TTC549 (cell line): ENCODE measurements at regions not wholly inside any gene's neighbourhood (a gene's known extent, or its start where the extent isn't known, plus 50 kb on each side); places are given as distances from the start of the nearest gene placed in this dataset.
"Not testable (repeated sequence)": the region's sequence is repeated elsewhere in the genome, so short reads cannot be mapped to it uniquely, and the experiment has no call there.

Experiments used
- FAIRE-seq: peaks from 2 replicates; lab custom pipeline; 2012; peaks lifted over from hg19 to GRCh38; lab: Jason Lieb, UNC

DNA sequence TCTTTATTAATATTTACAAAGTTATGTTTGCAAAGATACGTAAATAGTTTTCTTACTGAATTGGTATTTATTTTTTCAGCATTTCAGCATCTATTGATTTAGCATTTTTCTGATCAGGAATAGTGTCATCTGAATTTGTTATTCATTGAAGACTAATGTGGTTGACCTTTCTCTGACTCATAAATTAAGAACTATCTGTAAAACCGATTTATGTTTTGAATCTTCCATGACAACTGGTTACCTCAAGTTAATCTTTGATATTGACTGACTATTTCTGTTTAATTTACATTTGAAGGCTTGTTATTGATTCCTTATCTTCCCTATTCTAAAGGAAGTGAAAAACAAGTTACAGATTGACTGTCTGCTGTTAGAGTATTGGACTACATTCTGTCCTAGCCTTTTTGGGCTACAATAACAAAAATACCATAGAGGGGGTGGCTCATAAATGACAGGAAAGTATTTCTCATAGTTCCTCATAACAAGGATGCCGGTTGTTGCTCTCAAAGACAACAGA is 1131.4 kb downstream of the PLA2G4A start:
- FAIRE-seq = no peak

DNA sequence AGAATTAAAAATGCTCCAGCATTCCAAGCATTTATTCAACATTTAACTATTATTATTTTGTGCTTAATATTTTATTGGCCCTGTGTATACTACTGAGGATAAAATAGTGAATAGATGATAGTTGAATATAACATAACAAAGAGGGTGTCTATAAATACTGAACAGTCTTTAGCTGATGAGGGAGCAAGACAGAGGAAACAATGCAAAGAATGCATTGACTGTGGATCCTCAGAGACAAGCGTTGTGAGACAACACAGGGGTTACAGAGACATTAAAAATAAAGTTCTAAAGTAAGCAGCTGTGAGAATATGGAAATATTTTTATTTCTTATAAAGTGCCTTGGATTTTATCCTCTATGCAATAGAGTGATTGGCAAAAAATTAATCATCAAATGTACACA is 1133.1 kb downstream of the PLA2G4A start:
- no peak for FAIRE-seq

DNA sequence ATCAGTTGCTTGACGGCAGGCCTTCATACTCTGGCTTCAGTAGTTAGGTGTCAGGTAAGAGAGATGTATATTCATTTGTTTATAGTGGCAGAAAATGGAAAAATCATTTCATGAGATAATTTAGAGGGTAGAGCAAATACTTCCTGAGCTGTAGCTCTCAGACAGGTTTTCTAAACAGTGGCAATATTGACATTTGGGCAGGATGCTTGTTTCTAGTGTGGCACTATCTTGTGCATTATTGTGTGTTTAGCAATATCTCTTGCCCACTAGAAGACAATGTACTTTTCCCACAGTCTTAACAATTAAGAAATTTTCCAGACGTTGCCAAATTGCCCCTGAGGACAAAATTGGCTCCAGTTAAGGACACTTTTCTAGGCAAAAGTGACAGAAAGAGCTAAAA is 1143.1 kb downstream of the PLA2G4A start:
- no peak for FAIRE-seq

DNA sequence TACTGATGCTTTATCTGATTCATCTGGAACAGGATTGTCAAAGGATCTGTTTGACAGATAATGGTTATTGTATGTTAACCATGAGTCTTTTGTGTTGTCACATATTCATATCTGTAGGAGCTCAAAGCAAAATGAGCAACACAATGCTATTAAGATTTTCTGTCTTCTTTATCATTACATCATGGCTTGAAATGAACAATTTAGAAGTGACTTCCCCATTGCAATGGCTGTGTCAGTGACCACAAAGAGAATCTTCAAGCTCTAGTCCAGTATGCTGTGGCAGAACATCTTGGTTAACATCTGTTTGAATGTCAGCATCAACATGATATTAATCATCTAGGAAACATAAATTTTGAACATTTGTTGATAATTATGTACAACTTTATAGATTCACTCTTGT is 1148.5 kb downstream of the PLA2G4A start:
- no peak for FAIRE-seq

DNA sequence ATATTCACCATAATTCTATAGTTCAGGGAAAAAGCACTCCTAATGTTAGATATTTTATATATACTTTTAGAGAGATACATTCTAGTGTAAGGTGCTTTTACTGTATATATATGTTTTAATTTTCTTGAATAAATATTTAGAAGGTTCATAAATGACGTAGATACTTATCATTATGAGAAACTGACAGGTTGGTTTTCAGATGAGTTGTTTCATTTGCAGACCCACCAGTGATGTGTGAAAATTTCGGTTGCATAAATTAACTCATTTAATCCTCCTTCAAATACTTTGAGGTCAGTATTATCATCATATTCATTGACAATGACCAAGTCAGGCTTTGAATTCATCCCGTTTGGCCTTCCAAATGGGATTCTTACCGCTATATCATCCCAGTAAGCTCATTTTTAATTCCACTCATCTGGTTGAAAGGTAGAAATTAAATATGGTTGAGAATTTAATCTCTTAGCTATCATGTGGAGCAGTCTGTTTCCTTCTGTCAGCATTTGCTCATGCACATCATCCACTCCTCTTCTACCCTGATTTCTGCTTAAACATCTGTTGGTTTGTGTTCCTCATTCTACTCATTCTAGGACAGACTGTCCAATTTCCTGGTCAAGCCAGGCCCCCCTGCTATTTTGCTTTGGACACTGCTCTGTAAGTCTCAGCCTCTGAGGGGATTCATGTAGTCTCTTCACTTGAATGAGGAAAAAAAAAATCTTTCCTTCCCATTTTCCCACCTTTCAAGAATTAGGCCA is 1156.6 kb downstream of the PLA2G4A start:
- FAIRE-seq = peak; percentile 74

DNA sequence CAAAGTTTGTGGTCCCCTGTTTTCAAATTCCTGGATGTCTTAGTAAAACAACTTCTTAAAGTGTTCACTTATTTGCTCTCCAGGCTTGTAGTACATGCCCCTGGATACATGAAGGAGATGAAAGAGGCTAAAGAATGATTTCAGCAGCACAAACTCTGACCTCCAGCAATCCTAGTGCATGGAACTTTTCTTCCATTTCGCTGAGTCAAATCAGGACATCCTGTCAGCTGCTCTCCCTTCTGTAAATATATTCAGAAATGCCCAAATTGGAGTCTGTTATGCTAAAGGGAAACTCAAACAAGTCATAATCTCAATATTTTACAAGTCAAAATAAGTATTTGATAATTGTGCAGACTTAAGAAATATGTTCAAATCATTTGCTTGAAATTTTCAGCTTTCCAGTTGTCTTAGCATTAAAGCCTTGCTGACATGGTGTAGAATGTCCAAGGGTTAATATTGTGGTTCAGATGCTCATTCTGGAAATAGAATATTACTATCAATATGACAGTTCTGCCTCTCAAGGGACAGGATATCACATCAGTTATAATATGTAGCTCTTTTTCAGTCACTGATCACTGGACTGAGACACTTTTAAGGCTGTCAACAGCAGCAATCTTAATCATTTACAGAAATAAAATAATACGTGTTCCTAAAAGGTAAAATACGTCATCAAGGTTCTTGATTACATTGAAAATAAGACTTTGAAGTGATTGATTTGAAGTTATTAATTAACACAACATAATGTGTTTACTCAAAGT is 1157.3 kb downstream of the PLA2G4A start:
- peak; percentile 5 for FAIRE-seq

DNA sequence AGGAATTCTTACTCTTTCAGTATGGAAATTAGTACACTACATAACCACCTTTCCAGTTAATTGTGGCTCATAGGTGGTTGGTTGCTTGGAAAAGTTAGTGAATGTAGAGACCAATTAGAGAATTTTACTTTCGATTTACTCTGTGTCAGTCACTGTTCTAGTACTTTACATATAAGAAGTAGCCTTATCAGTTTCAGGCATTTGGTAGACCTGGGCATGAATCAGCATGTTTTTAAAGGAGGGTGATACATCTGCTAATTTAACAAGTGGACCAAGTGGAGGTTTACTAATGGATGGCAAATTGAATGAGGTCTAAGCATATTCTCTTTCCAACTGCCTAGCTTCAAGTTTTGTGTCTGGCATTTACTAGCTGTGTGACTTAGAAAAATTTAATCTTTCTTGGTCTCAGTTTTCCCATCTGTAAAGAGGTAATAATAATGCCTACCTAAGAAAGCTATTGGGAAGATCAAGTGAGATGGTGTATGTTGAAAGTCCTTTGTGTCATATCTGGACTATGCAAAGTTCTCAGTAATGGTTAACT is 1158.6 kb downstream of the PLA2G4A start:
- FAIRE-seq = no peak

DNA sequence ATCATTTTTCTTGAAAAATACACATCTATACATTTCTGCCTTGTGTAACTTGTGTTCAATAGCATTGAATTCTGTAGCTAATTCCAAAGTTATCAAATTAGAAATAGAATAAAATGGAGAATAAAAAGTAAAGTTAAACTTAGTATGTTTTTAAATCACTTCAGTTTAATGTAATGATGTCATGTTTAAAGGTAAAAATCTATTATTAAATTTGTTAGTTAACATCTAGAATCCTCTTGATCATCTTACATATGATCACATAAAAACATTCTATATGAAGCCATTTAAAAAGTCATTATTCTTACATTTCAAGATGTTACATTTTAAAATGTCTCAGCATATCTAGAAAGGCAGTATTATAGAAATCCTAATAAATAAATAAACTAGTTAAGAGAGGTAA is 1163.2 kb downstream of the PLA2G4A start:
- peak; percentile 96 for FAIRE-seq

DNA sequence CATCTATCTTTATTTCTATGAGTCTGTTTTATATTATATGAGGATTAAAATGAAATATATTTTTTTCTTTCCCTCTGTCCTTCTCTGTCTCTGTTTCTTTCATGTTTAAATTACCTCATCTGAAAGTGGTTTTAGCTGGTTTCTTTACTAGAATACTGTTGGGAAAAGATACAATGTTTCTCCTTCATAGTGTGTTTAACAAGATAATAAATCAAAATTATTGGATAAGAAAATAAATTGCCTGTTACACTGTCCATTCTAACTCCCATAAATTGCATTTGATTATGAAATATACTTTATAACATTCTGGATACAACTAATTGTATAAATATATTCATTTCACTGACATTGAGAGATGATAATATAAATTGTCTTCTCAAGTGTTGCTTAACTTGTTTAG is 1168.0 kb downstream of the PLA2G4A start:
- FAIRE-seq = peak; percentile 87

DNA sequence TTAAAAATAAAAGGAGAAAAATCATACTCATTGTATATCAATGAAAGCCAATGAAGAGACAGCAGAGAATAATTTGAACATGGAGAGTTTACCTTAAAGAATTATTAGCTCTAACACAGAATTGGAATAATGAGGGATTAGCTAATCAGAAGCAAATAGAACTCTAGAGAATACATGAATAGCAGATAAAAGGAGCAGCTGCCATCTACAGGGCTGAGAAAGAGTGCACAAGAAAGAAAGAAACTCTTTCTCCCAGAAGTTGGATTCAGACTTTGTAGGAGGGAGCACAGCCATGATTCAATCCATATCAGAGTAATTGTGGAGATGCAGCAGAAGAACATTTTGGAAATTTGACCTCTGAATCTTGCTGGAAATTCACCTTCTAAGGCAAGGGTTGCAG is 1171.2 kb downstream of the PLA2G4A start:
- no peak for FAIRE-seq

DNA sequence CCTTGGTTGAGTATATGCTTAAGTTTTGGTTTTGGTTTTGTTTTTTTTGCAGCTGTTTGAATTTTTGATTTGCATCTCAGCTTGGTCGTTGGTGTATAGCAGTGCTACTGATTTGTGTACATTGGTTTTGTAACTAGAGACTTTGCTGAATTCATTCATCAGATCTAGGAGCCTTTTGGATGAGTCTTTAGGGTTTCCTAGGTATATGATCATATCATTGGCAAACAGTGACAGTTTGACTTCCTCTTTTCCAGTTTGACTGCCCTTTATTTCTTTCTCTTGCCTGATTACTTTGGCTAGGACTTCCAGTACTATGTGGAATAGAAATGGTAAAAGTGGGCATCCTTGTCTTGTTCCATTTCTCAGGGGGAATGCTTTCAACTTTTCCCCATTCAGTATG is 1174.9 kb downstream of the PLA2G4A start:
- not testable (repeated sequence) for FAIRE-seq

DNA sequence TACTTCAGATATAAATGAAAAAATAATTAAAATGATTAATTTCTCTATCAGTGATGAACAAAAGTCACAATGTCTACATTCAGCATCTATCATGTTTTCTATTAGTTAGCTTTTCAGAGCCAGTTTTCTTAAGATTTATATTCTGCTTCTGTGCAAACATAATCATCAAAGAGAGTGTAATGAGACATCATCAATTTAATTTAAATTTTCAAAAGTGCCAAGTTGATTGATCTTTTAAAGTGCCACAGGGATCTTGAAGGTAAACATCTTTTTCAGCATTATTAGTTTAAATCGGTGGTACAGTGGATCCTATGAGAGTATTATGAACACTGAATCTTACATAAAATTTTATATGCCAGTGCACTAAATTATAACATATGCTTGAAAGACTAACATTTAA is 1176.1 kb downstream of the PLA2G4A start:
- FAIRE-seq = no peak

DNA sequence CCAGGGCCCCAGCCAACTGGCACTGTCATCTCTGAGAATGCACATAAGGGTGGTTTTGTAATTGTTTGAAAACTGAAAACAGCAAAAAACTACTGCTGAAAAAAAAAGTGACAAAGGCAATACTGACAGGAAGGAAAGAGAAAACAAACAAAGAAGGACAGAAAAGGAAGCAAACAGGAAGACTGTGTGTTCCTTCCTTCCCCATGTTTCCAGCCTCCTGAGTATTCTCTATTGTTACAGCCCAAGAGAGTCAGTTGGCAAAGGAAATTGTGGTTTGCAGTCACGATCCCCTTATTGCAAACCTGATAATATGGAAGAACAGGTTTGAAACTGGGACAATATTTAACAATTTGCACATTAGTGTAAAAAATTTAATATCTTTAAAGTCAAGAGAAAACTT is 1177.6 kb downstream of the PLA2G4A start:
- no peak for FAIRE-seq

DNA sequence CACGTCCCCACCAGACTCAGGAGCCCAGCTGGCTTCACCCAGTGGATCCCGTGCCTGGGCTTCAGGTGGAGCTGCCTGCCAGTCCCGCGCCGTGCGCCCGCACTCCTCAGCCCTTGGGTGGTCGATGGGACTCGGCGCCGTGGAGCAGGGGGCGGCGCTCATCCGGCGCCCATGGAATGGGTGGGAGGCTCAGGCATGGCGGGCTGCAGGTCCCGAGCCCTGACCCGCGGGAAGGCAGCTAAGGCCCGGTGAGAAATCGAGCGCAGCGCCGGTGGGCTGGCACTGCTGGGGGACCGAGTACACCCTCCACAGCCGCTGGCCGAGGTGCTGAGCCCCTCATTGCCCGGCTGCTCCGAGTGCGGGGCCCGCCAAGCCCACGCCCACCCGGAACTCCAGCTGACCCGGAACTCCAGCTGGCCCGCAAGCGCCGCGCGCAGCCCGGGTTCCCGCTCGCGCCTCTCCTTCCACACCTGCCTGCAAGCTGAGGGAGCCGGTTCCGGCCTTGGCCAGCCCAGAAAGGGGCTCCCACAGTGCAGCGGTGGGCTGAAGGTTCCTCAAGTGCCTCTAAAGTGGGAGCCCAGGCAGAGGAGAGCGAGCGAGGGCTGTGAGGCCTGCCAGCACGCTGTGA is 1184.6 kb downstream of the PLA2G4A start:
- FAIRE-seq = not testable (repeated sequence)

DNA sequence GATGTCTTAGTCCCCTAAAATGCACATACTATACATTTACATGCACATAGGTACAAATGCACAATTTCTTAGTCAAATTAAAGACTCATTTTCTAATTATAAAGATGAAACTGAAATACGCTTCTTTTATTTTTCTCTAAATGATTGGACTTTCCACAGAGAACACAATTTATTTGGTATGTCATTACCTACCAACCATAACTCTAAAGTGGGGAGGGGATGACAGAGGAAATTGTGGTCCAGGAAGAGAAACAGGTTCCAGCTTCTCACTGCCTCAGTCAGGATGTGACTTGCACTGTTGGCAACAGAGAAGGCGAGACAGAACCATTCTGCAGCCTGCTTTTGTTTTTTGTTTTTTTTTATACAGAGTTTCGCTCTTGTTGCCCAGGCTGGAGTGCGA is 1189.2 kb downstream of the PLA2G4A start:
- no peak for FAIRE-seq

DNA sequence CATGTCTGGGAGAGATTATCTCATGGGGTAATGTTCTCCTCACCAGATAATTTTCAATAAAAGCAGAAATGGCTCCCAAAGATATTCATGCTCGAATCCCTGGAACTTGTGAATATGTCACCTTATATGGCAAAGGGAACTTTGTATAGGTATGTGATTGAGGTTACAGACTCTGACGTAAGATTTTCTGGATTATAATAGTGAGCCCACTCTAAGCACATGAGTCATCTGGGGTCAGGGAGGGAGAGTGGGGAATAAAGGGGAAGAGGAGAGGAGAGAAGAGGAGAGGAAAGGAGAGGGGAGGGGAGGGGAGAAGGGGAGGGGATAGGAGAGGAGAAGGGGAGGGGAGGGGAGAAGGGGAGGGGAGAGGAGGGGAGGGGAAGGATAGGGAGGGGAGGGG is 1193.9 kb downstream of the PLA2G4A start:
- no peak for FAIRE-seq

DNA sequence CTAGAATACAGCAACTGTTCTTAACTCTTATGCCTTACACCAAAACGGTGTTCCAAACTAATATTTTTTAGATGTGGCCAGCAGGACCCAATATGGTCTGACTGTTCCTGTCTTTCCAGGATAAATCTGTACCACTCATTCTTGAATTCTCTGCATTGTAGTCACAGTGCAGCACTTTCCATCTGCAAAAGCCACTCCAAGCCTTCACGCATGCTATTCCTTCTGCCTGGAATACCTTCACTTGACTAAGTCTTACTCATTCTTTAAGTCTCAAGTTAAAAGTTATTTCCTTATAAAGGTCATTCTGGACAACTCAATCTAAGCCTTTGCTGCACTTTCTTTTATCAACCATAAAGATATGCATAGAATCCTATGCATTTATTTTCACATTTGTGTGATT is 1194.5 kb downstream of the PLA2G4A start:
- FAIRE-seq = no peak

DNA sequence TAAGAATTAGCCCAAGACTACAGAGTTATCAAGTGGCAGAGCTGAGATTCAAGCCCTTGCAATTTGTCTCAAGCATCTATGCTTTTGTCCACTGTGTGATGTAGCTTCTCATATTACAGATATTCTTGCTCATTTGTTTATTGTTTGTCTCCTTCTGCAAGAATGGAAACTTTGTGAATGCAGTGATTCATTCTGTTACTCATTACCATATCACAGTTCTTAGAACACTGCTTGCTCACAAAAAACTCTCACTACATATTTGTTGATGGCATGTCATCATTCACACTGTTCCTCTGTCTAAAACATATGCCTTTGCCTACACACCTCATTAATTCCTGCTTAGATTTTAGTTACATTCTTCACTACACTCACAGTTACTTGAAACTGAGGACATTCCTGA is 1198.9 kb downstream of the PLA2G4A start:
- no peak for FAIRE-seq

DNA sequence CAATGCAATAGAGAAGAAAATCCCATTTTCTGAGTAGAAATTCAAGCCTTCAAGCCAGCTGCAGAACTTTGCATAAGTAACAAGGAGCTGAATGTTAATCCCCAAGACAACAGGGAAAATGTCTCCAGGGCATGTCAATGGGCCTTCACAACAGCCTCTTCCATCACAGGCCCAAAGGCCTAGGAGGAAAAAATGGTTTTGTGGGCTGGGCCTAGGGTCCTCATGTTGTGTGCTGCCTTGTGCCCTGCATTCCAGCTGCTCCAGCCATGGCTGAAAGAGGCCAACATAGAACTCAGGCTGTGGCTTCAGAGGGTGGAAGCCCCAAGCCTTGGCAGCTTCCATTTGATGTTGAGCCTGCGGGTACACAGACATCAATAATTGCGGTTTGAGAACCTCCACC is 1208.8 kb downstream of the PLA2G4A start:
- not testable (repeated sequence) for FAIRE-seq

DNA sequence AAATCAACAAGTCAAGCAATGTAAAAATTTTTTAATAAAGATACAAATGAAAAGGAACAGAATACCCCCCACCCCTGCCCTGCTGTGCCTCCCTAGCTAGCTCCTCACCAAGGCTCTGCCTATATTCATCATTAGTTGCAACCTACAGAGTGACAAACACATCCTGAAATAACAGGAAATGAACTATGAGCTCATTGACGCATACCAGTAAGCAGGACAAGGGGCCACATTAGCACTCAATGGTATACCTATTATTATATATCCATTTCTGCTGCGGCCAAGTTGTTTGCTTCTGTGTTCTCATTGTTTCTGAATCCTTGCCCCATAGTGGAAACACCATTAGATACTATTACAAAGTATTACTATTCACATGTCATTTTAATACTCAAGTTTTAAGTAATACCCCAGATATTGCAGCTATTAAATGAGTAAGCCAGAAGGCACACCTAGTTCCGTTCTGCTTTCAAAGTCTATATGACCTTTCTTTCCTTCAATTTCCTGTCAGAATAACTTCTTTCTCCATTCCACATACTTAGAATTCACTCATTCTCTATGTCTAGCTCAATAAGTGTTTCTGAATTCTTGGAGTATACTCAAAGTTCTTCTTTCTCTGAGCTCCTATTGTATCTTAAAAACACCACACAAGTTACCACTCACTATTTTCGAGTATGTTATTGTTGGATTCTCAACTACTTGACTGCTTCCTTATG is 1214.9 kb downstream of the PLA2G4A start:
- no peak for FAIRE-seq

DNA sequence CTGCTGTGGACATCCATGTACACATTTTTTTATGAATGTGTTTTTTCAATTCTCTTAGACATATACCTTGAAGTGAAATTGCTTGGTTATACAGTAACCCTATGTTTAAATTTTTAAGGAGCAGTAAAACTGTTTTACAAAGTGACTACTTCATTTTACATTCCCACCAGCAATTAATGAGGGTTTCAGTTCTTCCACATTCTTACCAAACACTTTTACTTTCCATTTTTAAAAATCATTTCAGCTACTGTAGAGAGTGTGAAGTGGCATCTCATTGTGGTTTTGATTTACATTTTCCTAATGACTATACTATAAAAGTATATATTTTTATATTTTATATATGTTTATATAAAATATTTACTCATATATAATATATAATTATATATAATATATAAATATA is 1221.5 kb downstream of the PLA2G4A start:
- FAIRE-seq = no peak

DNA sequence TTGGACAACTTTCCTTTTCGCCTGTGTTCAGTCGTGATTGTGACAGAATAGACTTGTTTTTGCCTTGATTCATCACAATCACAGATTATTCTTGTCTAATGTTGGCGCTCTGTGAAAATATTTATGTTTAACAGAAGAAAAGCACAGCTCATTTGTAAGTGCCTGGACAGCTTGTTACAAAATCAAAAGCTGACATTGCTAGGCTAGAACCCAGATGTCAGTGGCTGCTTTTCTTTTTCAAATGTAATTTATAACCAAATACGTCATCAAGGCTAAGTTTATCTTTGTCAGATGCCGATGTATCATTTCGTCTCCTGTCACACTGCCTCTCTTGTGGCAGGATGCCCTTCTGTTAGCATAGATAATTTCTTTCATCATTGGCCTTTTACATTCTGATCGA is 1227.3 kb downstream of the PLA2G4A start:
- no peak for FAIRE-seq
